PC-9 (cell line): ENCODE measurements at regions not wholly inside any gene's neighbourhood (a gene's known extent, or its start where the extent isn't known, plus 50 kb on each side); places are given as distances from the start of the nearest gene placed in this dataset.
"Not testable (repeated sequence)": the region's sequence is repeated elsewhere in the genome, so short reads cannot be mapped to it uniquely, and the experiment has no call there.

Experiments used
- CTCF ChIP-seq: fragments of 200-600 bp; sonication (generic); conservative IDR thresholded peaks from 2 replicates; pipeline ENCODE4 v1.6.1; 2017; ENCODE audit warnings: mixed run types, antibody characterized with exemption, mild to moderate bottlenecking, moderate library complexity
- EZH2 ChIP-seq: fragments of 200-600 bp; sonication (generic); IDR thresholded peaks from 2 replicates; pipeline ENCODE4 v1.8.0; 2017; ENCODE audit warnings: antibody characterized with exemption, low read depth

- TF ChIP-seq EZH2, CTCF: not testable (repeated sequence)
These were observed 111.2 kb upstream of the CYLC1 start for GRCh38 chrX:83749736-83750135.
